SHP77 treated with DMSO at 0.1 percent for 48 hours (cell line): ENCODE measurements at regions not wholly inside any gene's neighbourhood (a gene's known extent, or its start where the extent isn't known, plus 50 kb on each side); places are given as distances from the start of the nearest gene placed in this dataset.
"Not testable (repeated sequence)": the region's sequence is repeated elsewhere in the genome, so short reads cannot be mapped to it uniquely, and the experiment has no call there.

Source experiments
- DNase-seq: peaks from one replicate; lab custom pipeline; 2025; lab: John Stamatoyannopoulos, UW

- no peak for DNase-seq
These were observed 492.4 kb downstream of the TNS3 start for GRCh38 chr7:47089461-47089860.

- no peak for DNase-seq
These were observed 492.9 kb downstream of the TNS3 start for GRCh38 chr7:47089068-47089417.

GRCh38 chr7:47088329-47089067, 493.4 kb downstream of the TNS3 start:
- peak; percentile 20 for DNase-seq

- DNase-seq: no peak
These were observed 494.0 kb downstream of the TNS3 start for GRCh38 chr7:47087866-47088265.

- no peak for DNase-seq
These were observed 496.2 kb downstream of the TNS3 start for GRCh38 chr7:47085491-47086275.

GRCh38 chr7:47083476-47084250, 498.2 kb downstream of the TNS3 start:
- no peak for DNase-seq

GRCh38 chr7:47080816-47081215, 501.1 kb downstream of the TNS3 start:
- DNase-seq: no peak

GRCh38 chr7:47078241-47078640, 503.7 kb downstream of the TNS3 start:
- no peak for DNase-seq

GRCh38 chr7:47074702-47075153, 507.2 kb downstream of the TNS3 start:
- no peak for DNase-seq

GRCh38 chr7:47073284-47073683, 508.6 kb downstream of the TNS3 start:
- DNase-seq: no peak

- no peak for DNase-seq
These were observed 510.0 kb downstream of the TNS3 start for GRCh38 chr7:47071866-47072265.

- no peak for DNase-seq
These were observed 512.4 kb downstream of the TNS3 start for GRCh38 chr7:47069385-47070076.

- DNase-seq: no peak
These were observed 514.8 kb downstream of the TNS3 start for GRCh38 chr7:47066976-47067614.

- DNase-seq: no peak
These were observed 525.2 kb downstream of the TNS3 start for GRCh38 chr7:47056731-47057130.

GRCh38 chr7:47052541-47053208, 529.2 kb downstream of the TNS3 start:
- not testable (repeated sequence) for DNase-seq

GRCh38 chr7:47049234-47049774, 532.6 kb downstream of the TNS3 start:
- no peak for DNase-seq

GRCh38 chr7:47047384-47047783, 534.5 kb downstream of the TNS3 start:
- DNase-seq: no peak

- no peak for DNase-seq
These were observed 535.0 kb downstream of the TNS3 start for GRCh38 chr7:47046949-47047348.

- DNase-seq: no peak
These were observed 536.5 kb downstream of the TNS3 start for GRCh38 chr7:47045207-47046051.

- no peak for DNase-seq
These were observed 537.3 kb downstream of the TNS3 start for GRCh38 chr7:47044625-47045024.
